Breast epithelium (tissue), 3 donors: ENCODE measurements at regions not wholly inside any gene's neighbourhood (a gene's known extent, or its start where the extent isn't known, plus 50 kb on each side); places are given as distances from the start of the nearest gene placed in this dataset.

Experiments
- POLR2A ChIP-seq: fragments of 450-650 bp; IDR thresholded peaks from one replicate; pipeline ENCODE4 v1.6.1; 2016; ENCODE audit warnings: antibody characterized with exemption, mild to moderate bottlenecking, moderate library complexity
- TF ChIP-seq, protein P1 (sequence below), 3 donors: fragments of 450-650 bp; IDR thresholded peaks; one replicate each; pipeline ENCODE4 v1.5.1; 2016 to 2017; ENCODE audit warnings: antibody characterized with exemption in 3 of 3, mild to moderate bottlenecking in 3 of 3, moderate library complexity in 3 of 3

DNA sequence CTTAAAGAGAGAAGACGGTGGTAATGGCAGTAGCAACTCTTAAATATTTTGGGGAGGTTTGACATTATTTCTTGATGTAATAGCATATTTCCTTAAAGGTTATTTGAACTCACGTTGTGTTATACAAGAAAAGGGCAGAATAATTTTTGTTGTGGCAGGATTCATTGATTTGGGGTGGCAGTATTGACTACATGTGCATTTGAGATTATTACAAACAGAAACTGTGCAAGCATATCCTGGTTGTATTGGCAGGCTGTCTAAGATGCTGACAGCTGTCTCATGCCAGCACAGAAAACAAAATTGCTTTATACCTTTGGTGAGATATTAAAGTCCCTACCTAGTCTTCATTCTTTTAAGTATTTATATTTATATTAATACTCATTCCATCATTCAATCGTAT, 300.7 kb upstream of the MAGEC2 start:
- no peak for TF ChIP-seq POLR2A
- TF ChIP-seq, protein P1, sequence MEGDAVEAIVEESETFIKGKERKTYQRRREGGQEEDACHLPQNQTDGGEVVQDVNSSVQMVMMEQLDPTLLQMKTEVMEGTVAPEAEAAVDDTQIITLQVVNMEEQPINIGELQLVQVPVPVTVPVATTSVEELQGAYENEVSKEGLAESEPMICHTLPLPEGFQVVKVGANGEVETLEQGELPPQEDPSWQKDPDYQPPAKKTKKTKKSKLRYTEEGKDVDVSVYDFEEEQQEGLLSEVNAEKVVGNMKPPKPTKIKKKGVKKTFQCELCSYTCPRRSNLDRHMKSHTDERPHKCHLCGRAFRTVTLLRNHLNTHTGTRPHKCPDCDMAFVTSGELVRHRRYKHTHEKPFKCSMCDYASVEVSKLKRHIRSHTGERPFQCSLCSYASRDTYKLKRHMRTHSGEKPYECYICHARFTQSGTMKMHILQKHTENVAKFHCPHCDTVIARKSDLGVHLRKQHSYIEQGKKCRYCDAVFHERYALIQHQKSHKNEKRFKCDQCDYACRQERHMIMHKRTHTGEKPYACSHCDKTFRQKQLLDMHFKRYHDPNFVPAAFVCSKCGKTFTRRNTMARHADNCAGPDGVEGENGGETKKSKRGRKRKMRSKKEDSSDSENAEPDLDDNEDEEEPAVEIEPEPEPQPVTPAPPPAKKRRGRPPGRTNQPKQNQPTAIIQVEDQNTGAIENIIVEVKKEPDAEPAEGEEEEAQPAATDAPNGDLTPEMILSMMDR (IDR thresholded peaks at IDR 0.05): no peak
